ENCODE measurements at regions not wholly inside any gene's neighbourhood (a gene's known extent, or its start where the extent isn't known, plus 50 kb on each side); places are given as distances from the start of the nearest gene placed in this dataset.

DNA sequence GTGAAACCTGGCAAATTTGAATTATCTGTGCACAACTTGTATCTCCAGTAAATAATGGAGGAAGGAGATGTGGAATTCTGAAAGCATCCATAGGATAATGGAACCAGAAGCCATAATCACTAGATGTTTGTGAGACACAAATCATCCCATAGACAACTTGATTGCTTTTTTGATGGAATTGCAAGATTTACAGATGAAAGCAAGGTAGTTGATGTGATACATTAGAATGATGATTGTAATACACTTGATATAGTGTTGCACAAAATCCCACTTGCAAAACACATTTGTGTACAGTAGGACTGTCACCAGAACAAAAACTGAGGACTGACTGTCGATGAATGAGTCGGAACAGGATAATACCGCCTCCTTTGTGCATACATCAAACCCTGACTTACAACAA, 178.3 kb downstream of the IRS2 start:
- no peak for DNase-seq
- Histone ChIP-seq H3K4me3 (no peak overlapping the region), H3K4me1 (no peaks in the 10 kb centered on the region), H3K27ac (no peak overlapping the region), H3K9me3 (no peaks in the 10 kb centered on the region), H3K27me3 (replicated peaks in 1 of 7) (peaks cover 0 to 8% (median 0%) of the 10 kb centered on the region in 7 donors), H3K36me3 (no peaks in the 10 kb centered on the region)
- TF ChIP-seq, protein P1, sequence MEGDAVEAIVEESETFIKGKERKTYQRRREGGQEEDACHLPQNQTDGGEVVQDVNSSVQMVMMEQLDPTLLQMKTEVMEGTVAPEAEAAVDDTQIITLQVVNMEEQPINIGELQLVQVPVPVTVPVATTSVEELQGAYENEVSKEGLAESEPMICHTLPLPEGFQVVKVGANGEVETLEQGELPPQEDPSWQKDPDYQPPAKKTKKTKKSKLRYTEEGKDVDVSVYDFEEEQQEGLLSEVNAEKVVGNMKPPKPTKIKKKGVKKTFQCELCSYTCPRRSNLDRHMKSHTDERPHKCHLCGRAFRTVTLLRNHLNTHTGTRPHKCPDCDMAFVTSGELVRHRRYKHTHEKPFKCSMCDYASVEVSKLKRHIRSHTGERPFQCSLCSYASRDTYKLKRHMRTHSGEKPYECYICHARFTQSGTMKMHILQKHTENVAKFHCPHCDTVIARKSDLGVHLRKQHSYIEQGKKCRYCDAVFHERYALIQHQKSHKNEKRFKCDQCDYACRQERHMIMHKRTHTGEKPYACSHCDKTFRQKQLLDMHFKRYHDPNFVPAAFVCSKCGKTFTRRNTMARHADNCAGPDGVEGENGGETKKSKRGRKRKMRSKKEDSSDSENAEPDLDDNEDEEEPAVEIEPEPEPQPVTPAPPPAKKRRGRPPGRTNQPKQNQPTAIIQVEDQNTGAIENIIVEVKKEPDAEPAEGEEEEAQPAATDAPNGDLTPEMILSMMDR (IDR thresholded peaks at IDR 0.05 in 8 of 11, conservative IDR thresholded peaks at IDR 0.05 in 3 of 11): no peak
- TF ChIP-seq POLR2AphosphoS5 (IDR thresholded peaks at IDR 0.05): no peak
- no peak for TF ChIP-seq POLR2A (IDR thresholded peaks at IDR 0.05)
- 92 to 94% (median 93%) methylated on average over 3 of the region's 3 CpGs for WGBS, 5 donors
- intact Hi-C loops (cut with DNase I; ENCODE audit: low total_unique reads): no loop called here

DNA sequence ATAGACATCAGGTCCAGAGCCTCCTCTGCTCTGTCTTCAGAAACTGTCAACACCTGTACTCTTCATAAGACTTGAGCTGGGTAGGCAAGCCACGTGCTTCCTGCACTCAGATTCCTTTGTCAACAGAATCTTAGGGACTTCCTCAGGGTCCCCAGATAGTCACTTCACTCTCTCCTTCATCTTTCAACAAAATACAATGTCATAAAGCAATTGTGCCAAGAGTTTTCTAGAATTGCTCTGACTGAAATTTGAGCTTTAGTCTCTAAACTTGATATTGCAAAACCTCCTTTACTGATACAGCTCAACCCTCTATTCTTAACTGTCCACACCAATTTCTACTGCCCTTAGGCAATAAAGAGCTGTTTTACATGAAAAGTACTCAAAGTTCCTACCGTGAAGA, 179.9 kb downstream of the IRS2 start:
- H3K4me3 ChIP-seq: no peak overlapping the region
- intact Hi-C loops (cut with DNase I; ENCODE audit: low total_unique reads): no loop called here
- H3K4me1 ChIP-seq: no peaks in the 10 kb centered on the region
- 17 to 50% (median 28%) methylated on average over 1 to 2 of the region's 2 CpGs for WGBS, 5 donors
- H3K27ac ChIP-seq: no peak overlapping the region
- no peak for TF ChIP-seq POLR2AphosphoS5 (IDR thresholded peaks at IDR 0.05)
- TF ChIP-seq, protein P1 (IDR thresholded peaks at IDR 0.05 in 8 of 11, conservative IDR thresholded peaks at IDR 0.05 in 3 of 11): no peak
- no peak for TF ChIP-seq POLR2A (IDR thresholded peaks at IDR 0.05)
- no peaks in the 10 kb centered on the region for H3K9me3 ChIP-seq
- H3K27me3 ChIP-seq (replicated peaks in 1 of 7): peaks cover 0 to 12% (median 0%) of the 10 kb centered on the region in 7 donors
- no peaks in the 10 kb centered on the region for H3K36me3 ChIP-seq
- DNase-seq: no peak

DNA sequence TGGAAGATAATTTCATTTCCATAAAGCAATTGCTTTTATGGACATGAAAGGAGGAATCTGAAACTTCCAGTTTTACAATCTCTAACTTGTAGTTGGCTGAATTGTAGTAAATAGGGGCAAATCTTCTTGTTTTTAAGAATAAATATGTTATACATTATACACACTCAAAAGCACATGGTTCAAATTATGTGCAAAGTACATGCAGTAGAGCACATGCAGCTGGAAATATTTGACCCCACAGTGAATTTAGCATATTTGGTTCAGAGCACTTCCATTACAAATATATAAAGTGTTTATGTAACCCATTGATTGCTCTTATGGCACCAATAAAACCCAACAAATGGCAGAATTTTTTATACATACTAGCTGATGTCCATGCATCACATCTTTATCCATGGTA, 180.5 kb downstream of the IRS2 start:
- TF ChIP-seq POLR2A (IDR thresholded peaks at IDR 0.05): no peak
- TF ChIP-seq, protein P1 (IDR thresholded peaks at IDR 0.05 in 8 of 11, conservative IDR thresholded peaks at IDR 0.05 in 3 of 11): no peak
- no peak for TF ChIP-seq POLR2AphosphoS5 (IDR thresholded peaks at IDR 0.05)
- no peaks in the 10 kb centered on the region for H3K4me1 ChIP-seq
- no peaks in the 10 kb centered on the region for H3K36me3 ChIP-seq
- no peak overlapping the region for H3K27ac ChIP-seq
- no peak for DNase-seq
- no peaks in the 10 kb centered on the region for H3K9me3 ChIP-seq
- intact Hi-C loops (cut with DNase I; ENCODE audit: low total_unique reads): no loop called here
- H3K27me3 ChIP-seq (replicated peaks in 1 of 7): peaks cover 0 to 12% (median 0%) of the 10 kb centered on the region in 7 donors
- no peak overlapping the region for H3K4me3 ChIP-seq

DNA sequence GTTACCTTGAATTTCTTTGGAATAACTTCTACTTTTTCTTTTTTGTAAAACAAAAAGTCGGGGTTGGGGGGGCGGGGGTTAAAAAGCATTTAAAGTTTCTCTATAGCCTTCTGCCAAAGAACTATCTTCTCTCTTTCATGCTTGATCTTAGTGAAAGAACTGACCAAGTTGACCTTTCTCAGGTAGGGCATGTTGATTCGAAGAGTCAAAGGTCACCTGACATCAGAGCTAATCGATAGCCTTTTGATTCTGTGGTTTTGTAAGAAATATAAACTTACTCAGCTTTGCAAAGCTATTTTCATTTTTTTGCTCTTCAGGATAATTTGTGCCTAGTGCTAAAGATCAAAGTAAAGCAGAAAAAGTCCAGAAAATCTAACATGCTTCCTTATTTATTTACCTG, 181.5 kb downstream of the IRS2 start:
- intact Hi-C loops (cut with DNase I; ENCODE audit: low total_unique reads): no loop called here
- 86 to 92% (median 90%) methylated on average over 4 of the region's 4 CpGs for WGBS, 5 donors
- no peaks in the 10 kb centered on the region for H3K9me3 ChIP-seq

More for the DNA sequence above, 181.5 kb downstream of the IRS2 start:
- DNase-seq: no peak
- Histone ChIP-seq H3K27me3 (replicated peaks in 1 of 7) (peaks cover 0 to 16% (median 0%) of the 10 kb centered on the region in 7 donors), H3K4me1 (no peaks in the 10 kb centered on the region), H3K27ac (no peak overlapping the region), H3K4me3 (no peak overlapping the region), H3K36me3 (no peaks in the 10 kb centered on the region)
- no peak for TF ChIP-seq POLR2AphosphoS5 (IDR thresholded peaks at IDR 0.05)
- TF ChIP-seq, protein P1 (IDR thresholded peaks at IDR 0.05 in 8 of 11, conservative IDR thresholded peaks at IDR 0.05 in 3 of 11): no peak

Data from spleen (tissue), 11 donors.